Renal cortical epithelial cell (primary cell): ENCODE measurements at regions not wholly inside any gene's neighbourhood (a gene's known extent, or its start where the extent isn't known, plus 50 kb on each side); places are given as distances from the start of the nearest gene placed in this dataset.
A peak's percentile ranks its signal among the peaks of the same experiment; 100 is the strongest.

Experiments
- DNase-seq: peaks from one replicate; pipeline ENCODE4 v3.0.0-alpha.2; 2011; ENCODE audit warnings: low read depth

- DNase-seq: no peak
Observed at GRCh38 chr2:118698564-118698963, 148.9 kb downstream of the EN1 start.

GRCh38 chr2:118697781-118698180 lies 149.7 kb downstream of the EN1 start:
- DNase-seq: peak; percentile 8

- DNase-seq: no peak
Observed at GRCh38 chr2:118696786-118697465, 150.5 kb downstream of the EN1 start.

- DNase-seq: no peak
Observed at GRCh38 chr2:118693287-118693822, 154.1 kb downstream of the EN1 start.

- DNase-seq: no peak
Observed at GRCh38 chr2:118689874-118690273, 157.6 kb downstream of the EN1 start.

- DNase-seq: no peak
Observed at GRCh38 chr2:118689456-118689855, 158.0 kb downstream of the EN1 start.

- DNase-seq: no peak
Observed at GRCh38 chr2:118689033-118689432, 158.4 kb downstream of the EN1 start.

- no peak for DNase-seq
Observed at GRCh38 chr2:118687698-118688097, 159.8 kb downstream of the EN1 start.

- no peak for DNase-seq
Observed at GRCh38 chr2:118687192-118687591, 160.3 kb downstream of the EN1 start.

GRCh38 chr2:118686346-118686745 lies 161.1 kb downstream of the EN1 start:
- DNase-seq: no peak

- no peak for DNase-seq
Observed at GRCh38 chr2:118683460-118683859, 164.0 kb downstream of the EN1 start.

- DNase-seq: no peak
Observed at GRCh38 chr2:118678985-118679384, 168.5 kb downstream of the EN1 start.

GRCh38 chr2:118677546-118677945 lies 169.9 kb downstream of the EN1 start:
- DNase-seq: no peak

- no peak for DNase-seq
Observed at GRCh38 chr2:118675531-118675930, 171.9 kb downstream of the EN1 start.

- no peak for DNase-seq
Observed at GRCh38 chr2:118672571-118673158, 174.8 kb downstream of the EN1 start.

GRCh38 chr2:118671701-118672454 lies 175.6 kb downstream of the EN1 start:
- no peak for DNase-seq

GRCh38 chr2:118670838-118671237 lies 176.6 kb downstream of the EN1 start:
- DNase-seq: no peak

GRCh38 chr2:118670276-118670675 lies 177.2 kb downstream of the EN1 start:
- no peak for DNase-seq

- no peak for DNase-seq
Observed at GRCh38 chr2:118669654-118670053, 177.8 kb downstream of the EN1 start.

- DNase-seq: peak; percentile 36
Observed at GRCh38 chr2:118668431-118669424, 178.7 kb downstream of the EN1 start.

- DNase-seq: no peak
Observed at GRCh38 chr2:118667964-118668363, 179.5 kb downstream of the EN1 start.

GRCh38 chr2:118667348-118667747 lies 180.1 kb downstream of the EN1 start:
- DNase-seq: no peak
